Caco-2 (cell line): ENCODE measurements at regions not wholly inside any gene's neighbourhood (a gene's known extent, or its start where the extent isn't known, plus 50 kb on each side); places are given as distances from the start of the nearest gene placed in this dataset.

Experiments used
- BruUV-seq: library from RNA; stranded (reverse); fragments of 400-500 nt; replicated peaks from 2 replicates; lab custom pipeline; 2021; lab: Mats Ljungman, UMichigan
- CTCF ChIA-PET: fragments of 300-600 bp; sonication (Branson Sonifier 250); formaldehyde crosslinking; loops from one replicate; lab custom pipeline; 2022; ENCODE audit warnings: antibody characterized with exemption; lab: Charles Lee
- POLR2A ChIA-PET: fragments of 300-600 bp; sonication (Branson Sonifier 250); formaldehyde crosslinking; loops from one replicate; lab custom pipeline; 2022; ENCODE audit warnings: antibody characterized with exemption; lab: Charles Lee
- DNase-seq, 2 experiments: peaks; one replicate each; pipeline versions ENCODE4 v3.0.0 to v3.0.0-alpha.2; 2020 to 2022
- H3K27me3 ChIP-seq: replicated peaks from 2 replicates; pipeline ENCODE4 v1.6.0; 2011; ENCODE audit warnings: low read length; ENCODE audit not compliant: control insufficient read depth, insufficient read depth
- H3K36me3 ChIP-seq: 2 replicates; pipeline ENCODE4 v1.5.1; 2011; ENCODE audit warnings: low read length; ENCODE audit not compliant: control insufficient read depth, insufficient read depth
- H3K4me1 ChIP-seq: fragments of 250-450 bp; sonication (Bioruptor Pico); 2 replicates; pipeline ENCODE4 v1.5.1; 2020; ENCODE audit warnings: mild to moderate bottlenecking
- H3K4me3 ChIP-seq: 2 replicates; pipeline ENCODE4 v1.5.1; 2011; ENCODE audit warnings: low read depth, mild to moderate bottlenecking, control low read depth, low read length
- H3K9me3 ChIP-seq: fragments of 250-450 bp; sonication (Bioruptor Pico); 2 replicates; pipeline ENCODE4 v1.5.1; 2020; ENCODE audit warnings: mild to moderate bottlenecking, moderate library complexity
- H3K27ac Mint-ChIP-seq: one replicate; pipeline ENCODE4 v1.8.0; 2022; ENCODE audit warnings: mixed read lengths; ENCODE audit not compliant: unreplicated experiment
- H3K27me3 Mint-ChIP-seq: one replicate; pipeline ENCODE4 v1.8.0; 2022; ENCODE audit warnings: mixed read lengths; ENCODE audit not compliant: insufficient read depth, unreplicated experiment
- H3K36me3 Mint-ChIP-seq: one replicate; pipeline ENCODE4 v1.8.0; 2022; ENCODE audit warnings: mild to moderate bottlenecking, mixed read lengths; ENCODE audit not compliant: insufficient read depth, unreplicated experiment
- H3K4me1 Mint-ChIP-seq: one replicate; pipeline ENCODE4 v1.8.0; 2022; ENCODE audit warnings: low read depth, mixed read lengths; ENCODE audit not compliant: unreplicated experiment
- H3K4me3 Mint-ChIP-seq: one replicate; pipeline ENCODE4 v1.8.0; 2022; ENCODE audit warnings: mild to moderate bottlenecking, moderate library complexity, mixed read lengths; ENCODE audit not compliant: unreplicated experiment
- H3K9me3 Mint-ChIP-seq: one replicate; pipeline ENCODE4 v1.8.0; 2022; ENCODE audit warnings: mixed read lengths; ENCODE audit not compliant: unreplicated experiment
- intact Hi-C: fragments of 100-400 bp; cut with micrococcal nuclease; formaldehyde crosslinking; loops from one replicate; pipeline ENCODE4 v1.10.0; 2022; ENCODE audit not compliant: unreplicated experiment
- TF ChIP-seq, protein P1 (sequence below), 2 experiments: fragments of 200-600 bp in 1 of 2; IDR thresholded peaks; 1 replicate in 1 of 2; 2 replicates in 1 of 2; pipeline versions ENCODE4 v1.5.1 to v1.8.0; 2011 to 2022; ENCODE audit warnings: antibody characterized with exemption in 1 of 2, control low read depth in 1 of 2, inconsistent platforms in 1 of 2, low read depth in 1 of 2, low read length in 1 of 2, mild to moderate bottlenecking in 1 of 2, moderate library complexity in 1 of 2; ENCODE audit not compliant: insufficient read depth in 1 of 2, severe bottlenecking in 1 of 2, unreplicated experiment in 1 of 2

DNA sequence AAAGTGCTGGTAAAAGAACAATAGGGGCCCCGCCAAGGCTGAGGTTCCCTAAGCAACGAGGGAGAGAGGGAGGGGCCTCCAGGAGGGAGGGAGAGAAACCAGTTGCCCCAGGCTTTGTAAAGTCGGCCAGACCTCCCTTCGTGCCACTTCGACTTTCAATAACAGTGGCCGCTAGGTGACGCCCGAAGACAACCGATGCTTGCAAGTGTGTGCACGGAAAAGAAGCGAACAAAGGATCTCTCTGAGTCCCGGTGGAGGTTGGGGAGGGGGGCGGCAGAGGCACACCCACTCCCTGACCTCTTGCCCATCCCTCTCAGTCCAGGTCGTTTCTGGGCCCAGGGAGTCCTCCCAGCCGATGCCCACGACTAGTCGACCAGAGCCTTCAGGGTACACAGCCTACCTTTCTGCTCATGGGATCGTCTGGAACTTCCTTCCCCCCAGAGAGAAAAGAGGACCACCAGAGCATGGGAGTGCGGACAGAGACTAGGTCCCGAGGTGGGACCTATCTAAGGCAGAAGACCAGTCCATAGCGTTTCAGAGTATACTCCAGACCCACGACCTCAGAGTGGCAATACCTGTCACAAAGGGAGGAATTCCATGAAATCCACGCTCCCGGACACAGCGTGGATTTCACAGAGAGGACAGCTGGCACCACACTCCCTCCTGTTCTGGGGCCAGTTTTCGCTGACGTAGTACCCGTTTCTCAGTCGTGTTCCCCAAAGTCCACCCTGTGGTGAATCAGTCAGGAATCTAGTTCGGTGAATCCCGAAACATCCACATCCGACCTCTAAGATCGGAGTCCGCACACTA is 262.7 kb upstream of the ALG10B start:
- Histone ChIP-seq H3K4me1 (no peaks in the 10 kb centered on the region), H3K4me3 (no peak overlapping the region), H3K9me3 (0 out of 2 replicates have a peak, but pooled peaks cover 8% of the 10 kb centered on the region), H3K36me3 (no peaks in the 10 kb centered on the region), H3K27me3 (no peaks in the 10 kb centered on the region)
- Mint-ChIP-seq H3K27me3 (no peaks in the 10 kb centered on the region), H3K4me3 (no peak overlapping the region), H3K27ac (no peak overlapping the region), H3K36me3 (no peaks in the 10 kb centered on the region), H3K4me1 (no peaks in the 10 kb centered on the region), H3K9me3 (peaks cover 46% of the 10 kb centered on the region)
- no TSS peak for BruUV-seq
- TF ChIP-seq, protein P1, sequence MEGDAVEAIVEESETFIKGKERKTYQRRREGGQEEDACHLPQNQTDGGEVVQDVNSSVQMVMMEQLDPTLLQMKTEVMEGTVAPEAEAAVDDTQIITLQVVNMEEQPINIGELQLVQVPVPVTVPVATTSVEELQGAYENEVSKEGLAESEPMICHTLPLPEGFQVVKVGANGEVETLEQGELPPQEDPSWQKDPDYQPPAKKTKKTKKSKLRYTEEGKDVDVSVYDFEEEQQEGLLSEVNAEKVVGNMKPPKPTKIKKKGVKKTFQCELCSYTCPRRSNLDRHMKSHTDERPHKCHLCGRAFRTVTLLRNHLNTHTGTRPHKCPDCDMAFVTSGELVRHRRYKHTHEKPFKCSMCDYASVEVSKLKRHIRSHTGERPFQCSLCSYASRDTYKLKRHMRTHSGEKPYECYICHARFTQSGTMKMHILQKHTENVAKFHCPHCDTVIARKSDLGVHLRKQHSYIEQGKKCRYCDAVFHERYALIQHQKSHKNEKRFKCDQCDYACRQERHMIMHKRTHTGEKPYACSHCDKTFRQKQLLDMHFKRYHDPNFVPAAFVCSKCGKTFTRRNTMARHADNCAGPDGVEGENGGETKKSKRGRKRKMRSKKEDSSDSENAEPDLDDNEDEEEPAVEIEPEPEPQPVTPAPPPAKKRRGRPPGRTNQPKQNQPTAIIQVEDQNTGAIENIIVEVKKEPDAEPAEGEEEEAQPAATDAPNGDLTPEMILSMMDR (IDR thresholded peaks at IDR 0.05; ENCODE audit: insufficient read depth in 1 of 2, low read depth in 1 of 2, low read length in 1 of 2, severe bottlenecking in 1 of 2, unreplicated experiment in 1 of 2): peak; percentile 37 to 45
- DNase-seq: peak; percentile 58 to 62
- CTCF ChIA-PET: no interaction called here
- POLR2A ChIA-PET: no interaction called here
- intact Hi-C loops: loop anchor here (1.0 kb wide), 2 partner anchors 84 to 262 kb away; partner anchors contain the start of gene ALG10B

DNA sequence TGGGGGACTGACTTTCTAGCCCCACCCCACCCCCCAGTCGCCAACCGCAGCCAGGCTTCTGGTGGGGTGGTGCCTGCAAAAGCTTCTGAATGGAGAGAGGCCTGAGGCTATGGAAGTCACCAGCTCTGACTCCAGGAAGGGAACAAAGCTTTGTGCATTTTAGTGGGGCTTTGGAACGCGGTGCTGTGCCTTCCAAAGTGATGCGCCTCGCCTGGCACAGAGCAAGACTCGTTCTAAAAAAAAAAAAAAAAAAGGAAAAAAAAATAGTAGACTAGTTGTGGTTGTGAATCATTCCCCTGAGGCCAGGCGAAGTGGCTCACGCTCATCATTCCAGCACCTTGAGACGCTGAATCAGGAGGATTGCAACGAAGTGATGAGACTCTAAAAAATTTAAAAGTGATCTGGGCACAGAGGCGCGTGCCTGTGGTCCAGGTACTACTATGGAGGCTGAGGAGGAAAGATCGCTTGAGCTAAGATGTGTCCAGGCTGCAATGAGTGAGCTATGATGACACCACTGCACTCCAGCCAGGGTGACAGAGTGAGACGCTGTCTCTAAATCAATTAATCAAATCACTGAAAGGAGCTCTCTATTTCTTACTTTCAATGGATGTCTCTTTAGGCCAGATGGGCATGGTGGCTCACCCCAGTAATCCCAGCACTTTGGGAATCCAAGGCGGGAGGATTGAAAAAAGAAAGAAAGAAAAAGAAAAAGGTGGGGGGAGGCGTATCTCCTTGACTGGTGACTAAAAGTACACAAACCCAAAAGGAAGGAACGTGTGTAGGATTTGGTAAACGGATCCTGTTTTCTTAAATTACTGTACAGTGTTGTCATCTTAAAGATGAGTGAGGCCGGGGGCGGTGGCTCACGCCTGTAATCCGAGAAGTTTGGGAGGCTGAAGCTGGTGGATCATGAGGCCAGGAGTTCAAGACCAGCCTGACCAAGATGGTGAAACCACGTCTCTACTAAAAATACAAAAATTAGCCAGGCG is 259.6 kb upstream of the ALG10B start:
- Mint-ChIP-seq H3K4me1 (no peaks in the 10 kb centered on the region), H3K36me3 (no peaks in the 10 kb centered on the region), H3K4me3 (no peak overlapping the region), H3K27ac (no peak overlapping the region), H3K27me3 (no peaks in the 10 kb centered on the region), H3K9me3 (peaks cover 45% of the 10 kb centered on the region)
- Histone ChIP-seq H3K27me3 (no peaks in the 10 kb centered on the region), H3K9me3 (0 out of 2 replicates have a peak, but pooled peaks cover 3% of the 10 kb centered on the region), H3K36me3 (no peaks in the 10 kb centered on the region), H3K4me3 (no peak overlapping the region), H3K4me1 (no peaks in the 10 kb centered on the region)
- BruUV-seq: no TSS peak
- TF ChIP-seq, protein P1 (IDR thresholded peaks at IDR 0.05; ENCODE audit: insufficient read depth in 1 of 2, low read depth in 1 of 2, low read length in 1 of 2, severe bottlenecking in 1 of 2, unreplicated experiment in 1 of 2): no peak
- CTCF ChIA-PET: interaction anchor here (0.7 kb wide), 1 partner anchor 26 kb away, joined by 7 read pairs; no protein-coding TSS in a partner anchor
- DNase-seq: no peak
- intact Hi-C loops: no loop called here
- POLR2A ChIA-PET: no interaction called here

GRCh38 chr12:38099686-38100085 is 216.9 kb upstream of the ALG10B start:
- POLR2A ChIA-PET: no interaction called here
- CTCF ChIA-PET: no interaction called here

More at GRCh38 chr12:38099686-38100085, 216.9 kb upstream of the ALG10B start:
- H3K4me1 Mint-ChIP-seq: no peaks in the 10 kb centered on the region
- peaks cover 2% of the 10 kb centered on the region; the same call in 1 of the 2 replicates for H3K9me3 ChIP-seq
- no peaks in the 10 kb centered on the region for H3K4me1 ChIP-seq
- no peak overlapping the region for H3K27ac Mint-ChIP-seq
- BruUV-seq: no TSS peak
- H3K27me3 ChIP-seq: no peaks in the 10 kb centered on the region
- H3K36me3 ChIP-seq: no peaks in the 10 kb centered on the region
- no peaks in the 10 kb centered on the region for H3K36me3 Mint-ChIP-seq
- H3K4me3 Mint-ChIP-seq: no peak overlapping the region
- no peaks in the 10 kb centered on the region for H3K27me3 Mint-ChIP-seq
- TF ChIP-seq, protein P1 (IDR thresholded peaks at IDR 0.05; ENCODE audit: insufficient read depth in 1 of 2, low read depth in 1 of 2, low read length in 1 of 2, severe bottlenecking in 1 of 2, unreplicated experiment in 1 of 2): no peak
- peaks cover 10% of the 10 kb centered on the region for H3K9me3 Mint-ChIP-seq
- intact Hi-C loops: no loop called here
- H3K4me3 ChIP-seq: no peak overlapping the region
- no peak for DNase-seq
